ENCODE measurements at regions not wholly inside any gene's neighbourhood (a gene's known extent, or its start where the extent isn't known, plus 50 kb on each side); places are given as distances from the start of the nearest gene placed in this dataset.

GRCh38 chr5:86143837-86144236, 473.9 kb upstream of the COX7C start:
- Histone ChIP-seq H3K4me2 (no peak overlapping the region), H3K9me3 (ENCODE audit: insufficient read depth, low read depth) (no peaks in the 10 kb centered on the region), H3K79me2 (ENCODE audit: low read depth) (no peaks in the 10 kb centered on the region), H4K20me1 (ENCODE audit: insufficient read depth) (no peaks in the 10 kb centered on the region), H3K4me3 (no peak overlapping the region), H3K27ac (no peak overlapping the region), H3K4me1 (replicated peaks; ENCODE audit: insufficient read depth) (no peaks in the 10 kb centered on the region), H2AFZ (no peak overlapping the region), H3K27me3 (ENCODE audit: insufficient read depth, low read depth) (no peaks in the 10 kb centered on the region), H3F3A (ENCODE audit: insufficient read depth, low read depth) (no peaks in the 10 kb centered on the region), H3K9me2 (ENCODE audit: insufficient read depth) (no peaks in the 10 kb centered on the region), H3K36me3 (ENCODE audit: low read depth) (no peaks in the 10 kb centered on the region)
- TF ChIP-seq CTCF (conservative IDR thresholded peaks at IDR 0.05) (no peak), EZH2 (IDR thresholded peaks at IDR 0.05; ENCODE audit: low read depth) (no peak)
- POLR2A ChIA-PET (ENCODE audit: unreplicated experiment): no interaction called here
- intact Hi-C loops (cut with micrococcal nuclease; ENCODE audit: unreplicated experiment): no loop called here
- BruUV-seq (replicated peaks): no TSS peak
- DNase-seq: no peak
- CTCF ChIA-PET: no interaction called here

- intact Hi-C loops (cut with micrococcal nuclease; ENCODE audit: unreplicated experiment): no loop called here
- no peak for DNase-seq
- H4K20me1 ChIP-seq (ENCODE audit: insufficient read depth): no peaks in the 10 kb centered on the region
- CTCF ChIA-PET: no interaction called here
- no peaks in the 10 kb centered on the region for H3F3A ChIP-seq (ENCODE audit: insufficient read depth, low read depth)
- TF ChIP-seq EZH2 (IDR thresholded peaks at IDR 0.05; ENCODE audit: low read depth): no peak
- TF ChIP-seq CTCF (conservative IDR thresholded peaks at IDR 0.05): no peak
- no peaks in the 10 kb centered on the region for H3K9me3 ChIP-seq (ENCODE audit: insufficient read depth, low read depth)
- H3K4me1 ChIP-seq (replicated peaks; ENCODE audit: insufficient read depth): no peaks in the 10 kb centered on the region
- no peak overlapping the region for H3K4me3 ChIP-seq
- H3K27ac ChIP-seq: no peak overlapping the region
- POLR2A ChIA-PET (ENCODE audit: unreplicated experiment): no interaction called here
- H2AFZ ChIP-seq: no peak overlapping the region
- no TSS peak for BruUV-seq (replicated peaks)
- no peaks in the 10 kb centered on the region for H3K36me3 ChIP-seq (ENCODE audit: low read depth)
- no peaks in the 10 kb centered on the region for H3K79me2 ChIP-seq (ENCODE audit: low read depth)
- no peaks in the 10 kb centered on the region for H3K27me3 ChIP-seq (ENCODE audit: insufficient read depth, low read depth)
- H3K4me2 ChIP-seq: no peak overlapping the region
- no peaks in the 10 kb centered on the region for H3K9me2 ChIP-seq (ENCODE audit: insufficient read depth)
Measured at GRCh38 chr5:86152988-86153560, 464.7 kb upstream of the COX7C start.

- no peak for DNase-seq
- Histone ChIP-seq H3F3A (ENCODE audit: insufficient read depth, low read depth) (no peaks in the 10 kb centered on the region), H3K36me3 (ENCODE audit: low read depth) (no peaks in the 10 kb centered on the region), H3K27ac (no peak overlapping the region), H3K4me2 (no peak overlapping the region), H3K27me3 (ENCODE audit: insufficient read depth, low read depth) (no peaks in the 10 kb centered on the region), H3K79me2 (ENCODE audit: low read depth) (no peaks in the 10 kb centered on the region), H3K9me3 (ENCODE audit: insufficient read depth, low read depth) (no peaks in the 10 kb centered on the region), H3K9me2 (ENCODE audit: insufficient read depth) (no peaks in the 10 kb centered on the region), H3K4me1 (replicated peaks; ENCODE audit: insufficient read depth) (no peaks in the 10 kb centered on the region), H2AFZ (no peak overlapping the region), H4K20me1 (ENCODE audit: insufficient read depth) (no peaks in the 10 kb centered on the region), H3K4me3 (no peak overlapping the region)
- TF ChIP-seq EZH2 (IDR thresholded peaks at IDR 0.05; ENCODE audit: low read depth) (no peak), CTCF (conservative IDR thresholded peaks at IDR 0.05) (no peak)
- ChIA-PET POLR2A (ENCODE audit: unreplicated experiment) (no interaction called here), CTCF (no interaction called here)
- intact Hi-C loops (cut with micrococcal nuclease; ENCODE audit: unreplicated experiment): no loop called here
- BruUV-seq (replicated peaks): no TSS peak
Measured at GRCh38 chr5:86155796-86156195, 461.9 kb upstream of the COX7C start.
